H1 (cell line): ENCODE measurements at regions not wholly inside any gene's neighbourhood (a gene's known extent, or its start where the extent isn't known, plus 50 kb on each side); places are given as distances from the start of the nearest gene placed in this dataset.

Source experiments
- CTCF ChIA-PET: fragments of 300-600 bp; sonication (Branson Sonifier 250); formaldehyde crosslinking; loops from one replicate; lab custom pipeline; 2021; ENCODE audit not compliant: partially characterized antibody; lab: Charles Lee
- POLR2A ChIA-PET: fragments of 300-600 bp; sonication (Branson Sonifier 250); formaldehyde crosslinking; loops from one replicate; lab custom pipeline; 2021; ENCODE audit warnings: inconsistent platforms; ENCODE audit not compliant: partially characterized antibody; lab: Charles Lee
- DNase-seq, 2 experiments: peaks; one replicate each; pipeline versions ENCODE4 v3.0.0 to v3.0.0-alpha.2; 2010 to 2022; ENCODE audit warnings: low spot score in 2 of 2, low read depth in 1 of 2, mixed read lengths in 1 of 2
- FAIRE-seq: peaks from 2 replicates; lab custom pipeline; 2011; peaks lifted over from hg19 to GRCh38; lab: Jason Lieb, UNC
- H2AFZ ChIP-seq: 2 replicates; pipeline ENCODE4 v1.8.1; 2012; ENCODE audit warnings: low read length, inconsistent platforms
- H2AK5ac ChIP-seq: 2 replicates; pipeline ENCODE4 v1.6.1; 2013; ENCODE audit warnings: low read depth, low read length
- H2BK120ac ChIP-seq: replicated peaks from 2 replicates; pipeline ENCODE3; 2013; ENCODE audit warnings: low read depth, low read length, inconsistent platforms
- H2BK12ac ChIP-seq: 2 replicates; pipeline ENCODE4 v1.6.1; 2013; ENCODE audit warnings: low read depth, low read length
- H2BK15ac ChIP-seq: 2 replicates; pipeline ENCODE4 v1.6.1; 2013; ENCODE audit warnings: low read length
- H2BK20ac ChIP-seq: 2 replicates; pipeline ENCODE4 v1.6.1; 2013; ENCODE audit warnings: low read length
- H2BK5ac ChIP-seq: 2 replicates; pipeline ENCODE4 v1.6.1; 2013; ENCODE audit warnings: low read depth, low read length
- H3K14ac ChIP-seq: 2 replicates; pipeline ENCODE4 v1.6.1; 2013; ENCODE audit warnings: inconsistent platforms; ENCODE audit not compliant: insufficient read length
- H3K18ac ChIP-seq: 2 replicates; pipeline ENCODE4 v1.6.1; 2013; ENCODE audit warnings: low read length; ENCODE audit errors: extremely low read depth
- H3K23ac ChIP-seq: 2 replicates; pipeline ENCODE4 v1.6.1; 2013; ENCODE audit warnings: inconsistent platforms; ENCODE audit not compliant: insufficient read length
- H3K23me2 ChIP-seq: 2 replicates; pipeline ENCODE4 v1.6.1; 2013; ENCODE audit warnings: low read depth, low read length
- H3K27ac ChIP-seq: 2 replicates; pipeline ENCODE4 v1.6.1; 2011; ENCODE audit warnings: low read depth, low read length, inconsistent platforms
- H3K27me3 ChIP-seq, 4 experiments: replicated peaks in 1 of 4; 1 replicate in 1 of 4; 2 replicates in 3 of 4; pipeline versions ENCODE4 v1.6.1 to v1.8.1; 2011 to 2013; ENCODE audit warnings: low read length in 3 of 4, mild to moderate bottlenecking in 3 of 4, inconsistent platforms in 2 of 4, mixed read lengths in 2 of 4, moderate library complexity in 1 of 4; ENCODE audit not compliant: control insufficient read depth in 3 of 4, insufficient read depth in 3 of 4; ENCODE audit errors: extremely low read depth in 1 of 4
- H3K36me3 ChIP-seq, 4 experiments: 2 replicates each; pipeline versions ENCODE4 v1.6.1 to v1.8.1; 2011 to 2013; ENCODE audit warnings: mild to moderate bottlenecking in 4 of 4, low read length in 3 of 4, moderate library complexity in 2 of 4, control low read depth in 1 of 4, inconsistent platforms in 1 of 4; ENCODE audit not compliant: insufficient read depth in 4 of 4, control insufficient read depth in 2 of 4
- H3K4ac ChIP-seq: replicated peaks from 2 replicates; pipeline ENCODE3; 2013; ENCODE audit warnings: low read length, low read depth, mixed read lengths, inconsistent platforms; ENCODE audit not compliant: insufficient read length
- H3K4me1 ChIP-seq, 4 experiments: replicated peaks in 1 of 4; 1 replicate in 1 of 4; 2 replicates in 3 of 4; pipeline versions ENCODE4 v1.6.1 to v1.8.1; 2011 to 2013; ENCODE audit warnings: low read length in 3 of 4, inconsistent platforms in 2 of 4, mixed read lengths in 1 of 4; ENCODE audit not compliant: insufficient read depth in 4 of 4, control insufficient read depth in 3 of 4
- H3K4me2 ChIP-seq, 2 experiments: 2 replicates each; pipeline versions ENCODE4 v1.6.1 to v1.8.1; 2011 to 2013; ENCODE audit warnings: low read depth in 2 of 2, low read length in 2 of 2, control low read depth in 1 of 2, inconsistent platforms in 1 of 2, mild to moderate bottlenecking in 1 of 2; ENCODE audit not compliant: insufficient read depth in 1 of 2
- H3K4me3 ChIP-seq, 4 experiments: fragments of 200-600, 300-600 bp in 1 of 4; sonication (generic), shearing (Covaris generic), sonication (Bioruptor Twin) in 1 of 4; 2 replicates each; pipeline versions ENCODE4 v1.5.1 to v1.8.1; 2011 to 2016; ENCODE audit warnings: low read length in 4 of 4, low read depth in 3 of 4, control low read depth in 2 of 4, inconsistent platforms in 2 of 4, mild to moderate bottlenecking in 2 of 4, mixed read lengths in 1 of 4, moderate library complexity in 1 of 4; ENCODE audit not compliant: insufficient read depth in 2 of 4; ENCODE audit errors: extremely low read depth in 1 of 4
- H3K56ac ChIP-seq: replicated peaks from 2 replicates; pipeline ENCODE3; 2013; ENCODE audit warnings: low read depth, mild to moderate bottlenecking, mixed read lengths, low read length, inconsistent platforms; ENCODE audit not compliant: insufficient read length
- H3K79me1 ChIP-seq: 2 replicates; pipeline ENCODE4 v1.6.1; 2013; ENCODE audit warnings: low read depth, low read length, control low read depth
- H3K79me2 ChIP-seq, 2 experiments: 2 replicates each; pipeline versions ENCODE4 v1.6.1 to v1.8.1; 2012 to 2013; ENCODE audit warnings: low read length in 2 of 2, mild to moderate bottlenecking in 2 of 2, inconsistent platforms in 1 of 2; ENCODE audit not compliant: insufficient read depth in 2 of 2, control insufficient read depth in 1 of 2
- H3K9ac ChIP-seq, 4 experiments: replicated peaks in 1 of 4; 1 replicate in 1 of 4; 2 replicates in 3 of 4; pipeline versions ENCODE4 v1.6.1 to v1.8.1; 2011 to 2013; ENCODE audit warnings: low read depth in 3 of 4, low read length in 3 of 4, control low read depth in 2 of 4, mild to moderate bottlenecking in 2 of 4, moderate library complexity in 2 of 4, inconsistent platforms in 1 of 4; ENCODE audit errors: extremely low read depth in 1 of 4
- H3K9me3 ChIP-seq, 2 experiments: 2 replicates each; pipeline versions ENCODE4 v1.6.1 to v1.8.1; 2012 to 2013; ENCODE audit warnings: mild to moderate bottlenecking in 2 of 2, moderate library complexity in 2 of 2, control low read depth in 1 of 2, inconsistent platforms in 1 of 2, low read depth in 1 of 2, low read length in 1 of 2, mixed read lengths in 1 of 2; ENCODE audit not compliant: insufficient read depth in 2 of 2
- H4K20me1 ChIP-seq, 2 experiments: replicated peaks in 1 of 2; 2 replicates each; pipeline versions ENCODE3 to v1.8.1; 2011 to 2013; ENCODE audit warnings: inconsistent platforms in 2 of 2, low read length in 2 of 2, mild to moderate bottlenecking in 1 of 2; ENCODE audit not compliant: insufficient read depth in 2 of 2, control insufficient read depth in 1 of 2
- H4K5ac ChIP-seq: 2 replicates; pipeline ENCODE4 v1.6.1; 2013; ENCODE audit warnings: low read length, low read depth, mixed read lengths, inconsistent platforms; ENCODE audit not compliant: insufficient read length
- H4K8ac ChIP-seq: 2 replicates; pipeline ENCODE4 v1.8.0; 2013; ENCODE audit warnings: mild to moderate bottlenecking, moderate library complexity, low read length, inconsistent platforms; ENCODE audit not compliant: insufficient read depth; ENCODE audit errors: extremely low read depth
- H4K91ac ChIP-seq: replicated peaks from 2 replicates; pipeline ENCODE3; 2013; ENCODE audit warnings: low read length, mixed read lengths, inconsistent platforms; ENCODE audit not compliant: insufficient read length
- CBX5 ChIP-seq: fragments of 300-800, 300-1000 bp; sonication (generic); IDR thresholded peaks from 2 replicates; pipeline ENCODE4 v1.7.1; 2016; ENCODE audit warnings: antibody characterized with exemption, low read length, low read depth
- EZH2 ChIP-seq: fragments of 200-600 bp; sonication (generic); IDR thresholded peaks from 2 replicates; pipeline ENCODE4 v1.7.1; 2012; ENCODE audit warnings: low read depth, mild to moderate bottlenecking, moderate library complexity, low read length, inconsistent platforms; ENCODE audit not compliant: severe bottlenecking
- JUN ChIP-seq: IDR thresholded peaks from 2 replicates; pipeline ENCODE4 v1.6.1; 2011; ENCODE audit warnings: low read depth, mild to moderate bottlenecking, improper control_type of control experiment, low read length
- KDM4A ChIP-seq: IDR thresholded peaks from one replicate; pipeline ENCODE4 v1.7.1; 2012; ENCODE audit warnings: low read depth, mild to moderate bottlenecking, moderate library complexity, low read length, inconsistent platforms; ENCODE audit not compliant: severe bottlenecking
- KDM5A ChIP-seq: fragments of 200-600 bp; IDR thresholded peaks from 2 replicates; pipeline ENCODE4 v1.7.1; 2012; ENCODE audit warnings: mild to moderate bottlenecking, low read length, inconsistent platforms, mixed read lengths
- NANOG ChIP-seq: IDR thresholded peaks from 2 replicates; pipeline ENCODE4 v1.6.1; 2011; ENCODE audit warnings: low read length, low read depth, mild to moderate bottlenecking, inconsistent platforms; ENCODE audit not compliant: insufficient read depth, poor library complexity, severe bottlenecking
- NRF1 ChIP-seq: IDR thresholded peaks from 2 replicates; pipeline ENCODE4 v1.6.1; 2011; ENCODE audit warnings: mild to moderate bottlenecking, low read depth, low read length, improper control_type of control experiment
- SAP30 ChIP-seq: fragments of 300-600 bp; sonication (generic); IDR thresholded peaks from 2 replicates; pipeline ENCODE4 v1.7.1; 2012; ENCODE audit warnings: low read length, moderate library complexity, mild to moderate bottlenecking, inconsistent platforms; ENCODE audit not compliant: insufficient read depth, insufficient replicate concordance
- SIN3A ChIP-seq, 2 experiments: IDR thresholded peaks in 1 of 2; conservative IDR thresholded peaks in 1 of 2; 2 replicates each; pipeline ENCODE4 v1.6.1; 2011 to 2012; ENCODE audit warnings: low read length in 2 of 2, improper control_type of control experiment in 1 of 2, low read depth in 1 of 2, mild to moderate bottlenecking in 1 of 2
- SP4 ChIP-seq: IDR thresholded peaks from 2 replicates; pipeline ENCODE4 v1.6.1; 2012; ENCODE audit warnings: low read length, inconsistent platforms
- TCF12 ChIP-seq: IDR thresholded peaks from 2 replicates; pipeline ENCODE4 v1.6.1; 2011; ENCODE audit warnings: low read depth, mild to moderate bottlenecking, low read length
- USF2 ChIP-seq: IDR thresholded peaks from 2 replicates; pipeline ENCODE4 v1.6.1; 2011; ENCODE audit warnings: low read length, improper control_type of control experiment
- ZNF274 ChIP-seq: IDR thresholded peaks from 2 replicates; pipeline ENCODE4 v1.7.0; 2012; ENCODE audit warnings: low read length, borderline replicate concordance; ENCODE audit errors: extremely low read depth
- WGBS, 2 experiments: shearing (Covaris generic) in 1 of 2; methylation state at CpG; one replicate each; pipeline versions ENCODE4 v1.1.6 to v1.1.7; 2013 to 2015; ENCODE audit warnings: low lambda C conversion rate in 2 of 2, mixed read lengths in 2 of 2, inconsistent platforms in 1 of 2, low coverage in 1 of 2, missing lambda C conversion rate in 1 of 2; ENCODE audit not compliant: insufficient replicate concordance in 2 of 2, insufficient coverage in 1 of 2, insufficient read length in 1 of 2; ENCODE audit errors: extremely low coverage in 1 of 2, missing lambda C conversion rate in 1 of 2; 5-methylcytosine and 5-hydroxymethylcytosine counted together

DNA sequence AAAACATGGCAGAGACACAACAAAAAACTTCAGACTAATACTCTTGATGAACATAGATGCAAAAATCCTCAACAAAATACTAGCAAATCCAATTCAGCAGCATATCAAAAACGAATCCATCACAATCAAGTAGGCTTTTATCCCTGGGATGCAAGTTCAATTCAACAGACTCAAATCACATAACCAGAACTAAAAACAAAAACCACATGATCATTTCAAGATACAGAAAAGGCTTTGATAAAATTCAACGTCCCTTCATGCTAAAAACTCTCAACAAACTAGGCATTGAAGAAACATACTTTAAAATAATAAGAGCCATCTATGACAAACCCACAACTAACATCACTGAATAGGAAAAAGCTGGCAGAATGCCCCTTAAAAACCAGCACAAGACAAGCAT is 93.6 kb downstream of the TUSC1 start:
- CTCF ChIA-PET: interaction anchor here (0.7 kb wide), 1 partner anchor 797 kb away, joined by 5 read pairs; no protein-coding TSS in a partner anchor
- Histone ChIP-seq H3K4me3 (no peak overlapping the region), H3K14ac (no peak overlapping the region), H4K91ac (no peak overlapping the region), H3K4me1 (no peaks in the 10 kb centered on the region), H3K4ac (no peak overlapping the region), H3K9ac (no peak overlapping the region), H2BK120ac (no peak overlapping the region), H3K36me3 (no peaks in the 10 kb centered on the region), H3K27me3 (no peaks in the 10 kb centered on the region), H3K79me2 (no peaks in the 10 kb centered on the region), H2BK15ac (no peak overlapping the region), H3K4me2 (no peak overlapping the region), H2AK5ac (no peak overlapping the region), H3K56ac (no peak overlapping the region), H2BK20ac (no peak overlapping the region), H2BK5ac (no peak overlapping the region), H4K20me1 (no peaks in the 10 kb centered on the region), H3K27ac (no peak overlapping the region), H3K23ac (no peak overlapping the region), H3K9me3 (no peaks in the 10 kb centered on the region), H2AFZ (no peak overlapping the region), H3K18ac (no peak overlapping the region), H3K23me2 (no peaks in the 10 kb centered on the region), H3K79me1 (no peaks in the 10 kb centered on the region), H4K8ac (no peak overlapping the region), H2BK12ac (no peak overlapping the region), H4K5ac (no peak overlapping the region)
- POLR2A ChIA-PET: no interaction called here
- no peak for FAIRE-seq
- DNase-seq: no peak
- 88% methylated on average over 2 of the region's 2 CpGs; no CpG with 5 or more reads in 1 of the 2 experiments for WGBS, 2 experiments
- TF ChIP-seq SP4 (no peak), TCF12 (no peak), KDM4A (no peak), ZNF274 (no peak), NANOG (no peak), CBX5 (no peak), USF2 (no peak), SIN3A (conservative IDR thresholded peaks at IDR 0.05 in 1 of 2, IDR thresholded peaks at IDR 0.05 in 1 of 2; ENCODE audit: low read depth in 1 of 2, low read length in 2 of 2) (no peak), SAP30 (no peak), KDM5A (no peak), NRF1 (no peak), JUN (no peak), EZH2 (no peak)
